Neuron (in vitro differentiated cells): ENCODE measurements at regions not wholly inside any gene's neighbourhood (a gene's known extent, or its start where the extent isn't known, plus 50 kb on each side); places are given as distances from the start of the nearest gene placed in this dataset.
"Not testable (repeated sequence)": the region's sequence is repeated elsewhere in the genome, so short reads cannot be mapped to it uniquely, and the experiment has no call there.

ENCODE experiments used
- H2AFZ ChIP-seq: one replicate; pipeline ENCODE4 v1.6.1; 2013; ENCODE audit warnings: low read depth, mild to moderate bottlenecking, inconsistent platforms, low read length, moderate library complexity
- H3K27me3 ChIP-seq: one replicate; pipeline ENCODE4 v1.6.1; 2013; ENCODE audit warnings: low read length; ENCODE audit not compliant: insufficient read depth
- H3K36me3 ChIP-seq: one replicate; pipeline ENCODE4 v1.6.1; 2013; ENCODE audit warnings: low read length; ENCODE audit not compliant: insufficient read depth
- H3K4me1 ChIP-seq: one replicate; pipeline ENCODE4 v1.6.1; 2013; ENCODE audit warnings: low read length; ENCODE audit not compliant: insufficient read depth
- H3K4me3 ChIP-seq: 2 replicates; pipeline ENCODE4 v1.5.1; 2013; ENCODE audit warnings: mild to moderate bottlenecking, low read length, moderate library complexity
- H3K9me3 ChIP-seq: one replicate; pipeline ENCODE4 v1.6.1; 2013; ENCODE audit warnings: low read length

- H3K4me3 ChIP-seq, H3K27me3 ChIP-seq, H3K36me3 ChIP-seq, H2AFZ ChIP-seq, H3K9me3 ChIP-seq, H3K4me1 ChIP-seq: not testable (repeated sequence)
These were observed 143.4 kb upstream of the OR4E1 start for GRCh38 chr14:21817010-21817409.

- no peak overlapping the region for H3K4me3 ChIP-seq
- H3K27me3 ChIP-seq, result no peaks in the 10 kb centered on the region
- H3K4me1 ChIP-seq, result no peaks in the 10 kb centered on the region
- H3K9me3 ChIP-seq, result no peaks in the 10 kb centered on the region
- H2AFZ ChIP-seq, result no peak overlapping the region
- no peaks in the 10 kb centered on the region for H3K36me3 ChIP-seq
These were observed 134.4 kb upstream of the OR4E1 start for GRCh38 chr14:21807975-21808374.

- Histone ChIP-seq H3K4me1 (no peaks in the 10 kb centered on the region), H3K9me3 (no peaks in the 10 kb centered on the region), H3K36me3 (no peaks in the 10 kb centered on the region), H2AFZ (no peak overlapping the region), H3K4me3 (no peak overlapping the region), H3K27me3 (no peaks in the 10 kb centered on the region)
These were observed 131.4 kb upstream of the OR4E1 start for GRCh38 chr14:21804981-21805380.

GRCh38 chr14:21802441-21802840 is 128.8 kb upstream of the OR4E1 start:
- Histone ChIP-seq H3K36me3 (no peaks in the 10 kb centered on the region), H3K27me3 (no peaks in the 10 kb centered on the region), H3K9me3 (no peaks in the 10 kb centered on the region), H3K4me3 (no peak overlapping the region), H2AFZ (no peak overlapping the region), H3K4me1 (no peaks in the 10 kb centered on the region)

- no peaks in the 10 kb centered on the region for H3K9me3 ChIP-seq
These were observed 123.3 kb upstream of the OR4E1 start for GRCh38 chr14:21796916-21797315.

GRCh38 chr14:21795456-21795855 is 121.8 kb upstream of the OR4E1 start:
- Histone ChIP-seq H3K27me3 (no peaks in the 10 kb centered on the region), H3K36me3 (no peaks in the 10 kb centered on the region)

More at GRCh38 chr14:21796916-21797315, 123.3 kb upstream of the OR4E1 start:
- Histone ChIP-seq H3K36me3 (no peaks in the 10 kb centered on the region), H3K4me1 (no peaks in the 10 kb centered on the region), H3K27me3 (no peaks in the 10 kb centered on the region), H2AFZ (no peak overlapping the region), H3K4me3 (no peak overlapping the region)

GRCh38 chr14:21791749-21792148 is 118.1 kb upstream of the OR4E1 start:
- Histone ChIP-seq H3K36me3 (no peaks in the 10 kb centered on the region), H2AFZ (no peak overlapping the region), H3K4me3 (no peak overlapping the region), H3K4me1 (no peaks in the 10 kb centered on the region), H3K9me3 (no peaks in the 10 kb centered on the region), H3K27me3 (no peaks in the 10 kb centered on the region)

More at GRCh38 chr14:21795456-21795855, 121.8 kb upstream of the OR4E1 start:
- H3K4me3 ChIP-seq, result no peak overlapping the region
- no peaks in the 10 kb centered on the region for H3K4me1 ChIP-seq
- no peak overlapping the region for H2AFZ ChIP-seq
- no peaks in the 10 kb centered on the region for H3K9me3 ChIP-seq

GRCh38 chr14:21788687-21789086 is 115.1 kb upstream of the OR4E1 start:
- not testable (repeated sequence) for H3K27me3 ChIP-seq, H3K4me3 ChIP-seq, H2AFZ ChIP-seq, H3K36me3 ChIP-seq, H3K4me1 ChIP-seq, H3K9me3 ChIP-seq

- H3K9me3 ChIP-seq, H2AFZ ChIP-seq, H3K4me3 ChIP-seq, H3K27me3 ChIP-seq, H3K36me3 ChIP-seq, H3K4me1 ChIP-seq: not testable (repeated sequence)
These were observed 113.6 kb upstream of the OR4E1 start for GRCh38 chr14:21787242-21787641.

- Histone ChIP-seq H3K36me3 (no peaks in the 10 kb centered on the region), H3K4me1 (no peaks in the 10 kb centered on the region), H3K4me3 (no peak overlapping the region), H3K27me3 (no peaks in the 10 kb centered on the region), H2AFZ (no peak overlapping the region), H3K9me3 (no peaks in the 10 kb centered on the region)
These were observed 107.9 kb upstream of the OR4E1 start for GRCh38 chr14:21781543-21781942.

GRCh38 chr14:21780429-21781084 is 106.9 kb upstream of the OR4E1 start:
- no peaks in the 10 kb centered on the region for H3K36me3 ChIP-seq
- no peak overlapping the region for H2AFZ ChIP-seq
- H3K9me3 ChIP-seq, result no peaks in the 10 kb centered on the region
- no peaks in the 10 kb centered on the region for H3K27me3 ChIP-seq
- no peak overlapping the region for H3K4me3 ChIP-seq
- H3K4me1 ChIP-seq, result no peaks in the 10 kb centered on the region

- H3K9me3 ChIP-seq, result no peaks in the 10 kb centered on the region
- H3K4me1 ChIP-seq, result no peaks in the 10 kb centered on the region
- no peaks in the 10 kb centered on the region for H3K36me3 ChIP-seq
- no peak overlapping the region for H2AFZ ChIP-seq
- no peak overlapping the region for H3K4me3 ChIP-seq
- no peaks in the 10 kb centered on the region for H3K27me3 ChIP-seq
These were observed 98.1 kb upstream of the OR4E1 start for GRCh38 chr14:21771671-21772070.

- Histone ChIP-seq H3K4me1 (no peaks in the 10 kb centered on the region), H3K4me3 (no peak overlapping the region), H3K27me3 (no peaks in the 10 kb centered on the region), H3K9me3 (no peaks in the 10 kb centered on the region), H3K36me3 (no peaks in the 10 kb centered on the region), H2AFZ (no peak overlapping the region)
These were observed 95.2 kb upstream of the OR4E1 start for GRCh38 chr14:21768875-21769257.

- Histone ChIP-seq H3K4me1 (no peaks in the 10 kb centered on the region), H3K36me3 (no peaks in the 10 kb centered on the region), H3K9me3 (no peaks in the 10 kb centered on the region), H3K4me3 (no peak overlapping the region), H2AFZ (no peak overlapping the region), H3K27me3 (no peaks in the 10 kb centered on the region)
These were observed 94.7 kb upstream of the OR4E1 start for GRCh38 chr14:21768116-21768874.
